ENCODE measurements at regions not wholly inside any gene's neighbourhood (a gene's known extent, or its start where the extent isn't known, plus 50 kb on each side); places are given as distances from the start of the nearest gene placed in this dataset.
"Not testable (repeated sequence)": the region's sequence is repeated elsewhere in the genome, so short reads cannot be mapped to it uniquely, and the experiment has no call there.

- no peaks in the 10 kb centered on the region for H3K27me3 ChIP-seq
- DNase-seq = no peak
- no peaks in the 10 kb centered on the region for H3K36me3 ChIP-seq
- no peaks in the 10 kb centered on the region for H3K4me1 ChIP-seq
- no peaks in the 10 kb centered on the region for H3K9me3 ChIP-seq
- no peak overlapping the region for H3K27ac ChIP-seq
- no peak overlapping the region for H3K4me3 ChIP-seq
- intact Hi-C loops (cut with DNase I; ENCODE audit: low total_unique reads) = no loop called here
- TF ChIP-seq, protein P1, sequence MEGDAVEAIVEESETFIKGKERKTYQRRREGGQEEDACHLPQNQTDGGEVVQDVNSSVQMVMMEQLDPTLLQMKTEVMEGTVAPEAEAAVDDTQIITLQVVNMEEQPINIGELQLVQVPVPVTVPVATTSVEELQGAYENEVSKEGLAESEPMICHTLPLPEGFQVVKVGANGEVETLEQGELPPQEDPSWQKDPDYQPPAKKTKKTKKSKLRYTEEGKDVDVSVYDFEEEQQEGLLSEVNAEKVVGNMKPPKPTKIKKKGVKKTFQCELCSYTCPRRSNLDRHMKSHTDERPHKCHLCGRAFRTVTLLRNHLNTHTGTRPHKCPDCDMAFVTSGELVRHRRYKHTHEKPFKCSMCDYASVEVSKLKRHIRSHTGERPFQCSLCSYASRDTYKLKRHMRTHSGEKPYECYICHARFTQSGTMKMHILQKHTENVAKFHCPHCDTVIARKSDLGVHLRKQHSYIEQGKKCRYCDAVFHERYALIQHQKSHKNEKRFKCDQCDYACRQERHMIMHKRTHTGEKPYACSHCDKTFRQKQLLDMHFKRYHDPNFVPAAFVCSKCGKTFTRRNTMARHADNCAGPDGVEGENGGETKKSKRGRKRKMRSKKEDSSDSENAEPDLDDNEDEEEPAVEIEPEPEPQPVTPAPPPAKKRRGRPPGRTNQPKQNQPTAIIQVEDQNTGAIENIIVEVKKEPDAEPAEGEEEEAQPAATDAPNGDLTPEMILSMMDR (IDR thresholded peaks at IDR 0.05) = no peak
These were observed 510.6 kb downstream of the RERGL start for GRCh38 chr12:17579205-17580026.

DNA sequence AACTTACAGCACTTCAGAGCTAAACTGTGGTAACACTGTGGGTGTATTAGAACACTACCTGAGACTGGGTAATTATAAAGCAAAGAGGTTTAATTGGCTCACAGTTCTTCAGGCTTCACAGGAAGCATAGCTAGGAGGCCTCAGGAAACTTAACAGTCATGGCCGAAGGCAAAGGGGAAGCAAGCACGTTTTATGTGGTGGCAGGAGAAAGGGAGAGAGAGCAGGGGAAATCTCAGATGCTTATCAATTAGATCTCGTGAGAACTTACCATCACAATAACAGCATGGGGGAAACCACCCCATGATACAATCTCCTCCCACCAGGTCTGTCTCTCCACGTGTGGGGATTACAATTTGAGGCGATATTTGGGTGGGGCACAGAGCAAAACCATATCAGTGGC lies 512.6 kb downstream of the RERGL start:
- no peak for DNase-seq
- intact Hi-C loops (cut with DNase I; ENCODE audit: low total_unique reads) = no loop called here
- H3K27ac ChIP-seq = no peak overlapping the region
- no peaks in the 10 kb centered on the region for H3K36me3 ChIP-seq
- no peaks in the 10 kb centered on the region for H3K9me3 ChIP-seq
- no peaks in the 10 kb centered on the region for H3K4me1 ChIP-seq
- no peak overlapping the region for H3K4me3 ChIP-seq
- no peaks in the 10 kb centered on the region for H3K27me3 ChIP-seq
- TF ChIP-seq, protein P1 (IDR thresholded peaks at IDR 0.05) = no peak

DNA sequence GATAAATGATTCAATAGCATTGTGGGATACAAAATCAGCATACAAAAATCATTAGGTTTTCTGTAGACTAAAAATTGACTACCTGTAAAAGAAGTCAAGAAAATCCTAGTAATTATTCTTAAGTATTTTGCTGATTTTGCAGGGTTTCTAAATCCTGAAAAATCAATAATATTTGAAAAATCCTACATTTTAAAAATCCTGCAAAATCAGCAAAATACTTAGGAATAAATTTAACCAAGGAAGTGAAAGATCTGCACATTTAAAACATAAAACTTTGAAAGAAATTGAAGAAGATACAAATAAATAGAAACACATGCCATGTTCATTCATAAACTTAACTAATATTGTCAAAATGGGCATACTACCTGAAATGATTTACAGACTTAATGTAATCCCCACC lies 517.7 kb downstream of the RERGL start:
- H3K27ac ChIP-seq = no peak overlapping the region
- no peaks in the 10 kb centered on the region for H3K36me3 ChIP-seq
- no peaks in the 10 kb centered on the region for H3K4me1 ChIP-seq
- intact Hi-C loops (cut with DNase I; ENCODE audit: low total_unique reads) = no loop called here
- no peak for DNase-seq
- H3K9me3 ChIP-seq = no peaks in the 10 kb centered on the region
- no peaks in the 10 kb centered on the region for H3K27me3 ChIP-seq
- TF ChIP-seq, protein P1 (IDR thresholded peaks at IDR 0.05) = no peak
- H3K4me3 ChIP-seq = no peak overlapping the region

DNA sequence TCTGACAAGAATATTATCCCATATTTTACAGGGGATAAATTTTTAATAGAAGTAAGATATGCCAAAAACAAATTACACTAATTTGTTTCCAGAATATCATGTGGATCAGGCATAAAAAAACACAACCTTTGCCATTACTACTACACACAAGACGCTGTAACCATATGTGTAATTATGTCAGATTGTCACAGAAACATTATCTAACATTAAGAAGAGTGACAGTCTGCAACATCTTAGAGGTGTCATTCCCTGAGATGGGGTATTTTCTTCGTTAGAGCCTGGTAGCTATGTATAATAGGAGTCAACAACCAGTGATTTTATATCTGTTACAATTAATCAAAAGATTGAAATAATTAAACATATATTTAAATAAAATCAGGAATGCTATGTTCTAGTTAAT lies 518.9 kb downstream of the RERGL start:
- TF ChIP-seq, protein P1 (IDR thresholded peaks at IDR 0.05) = no peak
- intact Hi-C loops (cut with DNase I; ENCODE audit: low total_unique reads) = no loop called here

GRCh38 chr12:17564630-17565029 lies 525.4 kb downstream of the RERGL start:
- DNase-seq; H3K4me1 ChIP-seq; H3K9me3 ChIP-seq; H3K27me3 ChIP-seq; intact Hi-C loops (cut with DNase I; ENCODE audit: low total_unique reads); H3K36me3 ChIP-seq; H3K27ac ChIP-seq; H3K4me3 ChIP-seq: not testable (repeated sequence)

More for the DNA sequence above, 518.9 kb downstream of the RERGL start:
- Histone ChIP-seq H3K27me3 (no peaks in the 10 kb centered on the region), H3K4me3 (no peak overlapping the region), H3K27ac (no peak overlapping the region), H3K9me3 (no peaks in the 10 kb centered on the region), H3K36me3 (no peaks in the 10 kb centered on the region), H3K4me1 (no peaks in the 10 kb centered on the region)
- DNase-seq = no peak

GRCh38 chr12:17550011-17550410 lies 540.0 kb downstream of the RERGL start:
- DNase-seq = no peak
- H3K4me1 ChIP-seq = no peaks in the 10 kb centered on the region

More at GRCh38 chr12:17550011-17550410, 540.0 kb downstream of the RERGL start:
- Histone ChIP-seq H3K4me3 (no peak overlapping the region), H3K9me3 (peaks cover 0 to 7% (median 3%) of the 10 kb centered on the region in 3 donors), H3K27me3 (no peaks in the 10 kb centered on the region), H3K27ac (no peak overlapping the region), H3K36me3 (no peaks in the 10 kb centered on the region)
- intact Hi-C loops (cut with DNase I; ENCODE audit: low total_unique reads) = no loop called here
- TF ChIP-seq, protein P1 (IDR thresholded peaks at IDR 0.05) = no peak

Data from tibial artery (tissue), 4 donors.